ENCODE measurements at regions not wholly inside any gene's neighbourhood (a gene's known extent, or its start where the extent isn't known, plus 50 kb on each side); places are given as distances from the start of the nearest gene placed in this dataset.

- DNase-seq (ENCODE audit: low read depth): peak; percentile 86
Observed at GRCh38 chr22:27223317-27224177, 566.2 kb downstream of the MIAT start.

- peak; percentile 88 for DNase-seq (ENCODE audit: low read depth)
Observed at GRCh38 chr22:27224485-27225374, 567.3 kb downstream of the MIAT start.

- DNase-seq (ENCODE audit: low read depth): peak; percentile 47
Observed at GRCh38 chr22:27226666-27227065, 569.3 kb downstream of the MIAT start.

- no peak for DNase-seq (ENCODE audit: low read depth)
Observed at GRCh38 chr22:27228771-27229170, 571.4 kb downstream of the MIAT start.

- no peak for DNase-seq (ENCODE audit: low read depth)
Observed at GRCh38 chr22:27230189-27230588, 571.4 kb downstream of the MN1 start.

- no peak for DNase-seq (ENCODE audit: low read depth)
Observed at GRCh38 chr22:27231266-27231665, 570.3 kb downstream of the MN1 start.

GRCh38 chr22:27232077-27232476, 569.5 kb downstream of the MN1 start:
- DNase-seq (ENCODE audit: low read depth): no peak

- DNase-seq (ENCODE audit: low read depth): no peak
Observed at GRCh38 chr22:27237080-27237741, 564.3 kb downstream of the MN1 start.

- peak; percentile 100 for DNase-seq (ENCODE audit: low read depth)
Observed at GRCh38 chr22:27238935-27239510, 562.5 kb downstream of the MN1 start.

- DNase-seq (ENCODE audit: low read depth): no peak
Observed at GRCh38 chr22:27239520-27239919, 562.0 kb downstream of the MN1 start.

GRCh38 chr22:27240298-27241075, 561.1 kb downstream of the MN1 start:
- DNase-seq (ENCODE audit: low read depth): peak; percentile 64

GRCh38 chr22:27241430-27242321, 559.9 kb downstream of the MN1 start:
- DNase-seq (ENCODE audit: low read depth): peak; percentile 73

GRCh38 chr22:27242474-27242873, 559.1 kb downstream of the MN1 start:
- DNase-seq (ENCODE audit: low read depth): no peak

GRCh38 chr22:27242917-27243589, 558.5 kb downstream of the MN1 start:
- no peak for DNase-seq (ENCODE audit: low read depth)

GRCh38 chr22:27244328-27244727, 557.2 kb downstream of the MN1 start:
- DNase-seq (ENCODE audit: low read depth): no peak

- no peak for DNase-seq (ENCODE audit: low read depth)
Observed at GRCh38 chr22:27245056-27245455, 556.5 kb downstream of the MN1 start.

GRCh38 chr22:27246558-27246957, 555.0 kb downstream of the MN1 start:
- DNase-seq (ENCODE audit: low read depth): no peak

- DNase-seq (ENCODE audit: low read depth): no peak
Observed at GRCh38 chr22:27247701-27248434, 553.7 kb downstream of the MN1 start.

- DNase-seq (ENCODE audit: low read depth): no peak
Observed at GRCh38 chr22:27250418-27250817, 551.1 kb downstream of the MN1 start.

Measured in Daoy (cell line).